SKM-1 treated with dmso at 0.1 percent for 144 hours (cell line): ENCODE measurements at regions not wholly inside any gene's neighbourhood (a gene's known extent, or its start where the extent isn't known, plus 50 kb on each side); places are given as distances from the start of the nearest gene placed in this dataset.

ENCODE experiments used
- DNase-seq: peaks from one replicate; lab custom pipeline; 2025; ENCODE audit not compliant: unreplicated experiment; lab: John Stamatoyannopoulos, UW

DNA sequence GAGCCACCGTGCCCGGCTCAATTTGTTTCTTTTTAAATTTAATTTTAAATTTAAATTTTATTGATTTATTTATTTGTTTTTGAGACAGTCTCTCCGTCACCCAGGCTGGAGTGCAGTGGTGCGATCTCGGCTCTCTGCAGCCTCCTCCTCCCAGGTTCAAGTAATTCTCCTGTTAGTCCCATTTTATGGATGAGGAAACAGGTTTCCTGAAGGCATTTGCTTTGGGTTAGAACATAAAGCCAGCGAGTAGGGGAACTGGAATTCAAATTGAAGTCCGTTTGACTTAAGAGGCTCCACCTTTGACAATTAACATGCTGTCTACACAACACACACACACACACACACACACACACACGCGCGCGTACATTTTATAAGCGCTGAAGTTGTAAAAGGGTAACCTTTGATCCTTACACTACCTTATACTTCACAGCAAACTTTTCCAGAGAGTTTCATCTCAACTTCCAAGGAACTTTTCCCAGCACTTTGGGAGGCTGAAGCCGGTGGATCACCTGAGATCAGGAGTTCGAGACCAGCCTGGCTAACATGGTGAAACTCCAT lies 232.0 kb downstream of the BCAS1 start:
- DNase-seq: no peak

DNA sequence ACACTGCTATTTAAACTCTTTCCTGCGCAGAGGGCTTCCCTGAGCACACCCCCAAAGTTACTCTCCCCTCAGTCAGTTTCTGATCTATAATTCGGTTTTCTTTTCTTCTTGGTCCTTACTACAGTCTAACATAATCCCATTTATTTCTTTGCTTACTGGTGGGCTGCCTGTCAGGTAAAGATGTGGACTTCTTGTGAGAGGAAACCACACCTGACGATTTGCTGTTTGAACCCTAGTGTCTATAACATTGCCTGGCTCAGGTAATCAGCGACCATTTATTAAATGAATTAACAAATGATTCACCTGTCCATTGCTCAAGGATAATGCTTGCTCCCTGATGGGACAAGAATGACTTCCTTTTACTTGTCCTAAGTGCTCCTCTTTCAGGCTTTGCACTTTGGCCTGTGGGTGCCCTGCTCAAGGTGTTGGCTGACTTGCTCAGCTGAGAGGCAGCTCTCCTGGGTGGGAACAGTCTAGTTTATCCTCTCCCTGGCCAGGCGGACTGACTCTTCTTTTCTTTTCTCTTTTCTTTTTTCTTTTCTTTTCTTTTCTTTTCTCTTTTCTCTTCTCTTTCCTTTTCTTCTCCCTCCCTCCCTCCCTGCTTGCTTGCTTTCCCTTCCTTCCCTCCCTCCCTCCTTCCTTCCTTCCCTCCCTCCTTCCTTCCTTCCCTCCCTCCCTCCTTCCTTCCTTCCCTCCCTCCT lies 233.1 kb downstream of the BCAS1 start:
- DNase-seq: no peak

DNA sequence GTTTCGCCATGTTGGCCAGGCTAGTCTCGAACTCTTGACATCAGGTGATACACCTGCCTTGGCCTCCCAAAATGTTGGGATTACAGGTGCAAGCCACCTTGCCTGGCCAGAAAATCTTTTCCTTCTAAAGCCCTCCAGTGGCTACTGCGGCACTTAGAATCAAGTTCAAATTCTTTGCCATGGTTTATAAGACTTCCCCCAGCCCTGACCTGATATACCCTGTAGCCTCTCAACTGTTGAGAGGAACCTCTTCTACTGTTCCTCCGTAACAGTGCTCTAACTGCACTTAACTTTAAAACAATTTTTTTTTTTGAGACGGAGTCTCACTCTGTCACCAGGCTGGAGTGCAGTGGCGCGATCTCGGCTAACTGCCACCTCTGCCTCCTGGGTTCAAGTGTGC lies 235.6 kb downstream of the BCAS1 start:
- no peak for DNase-seq

DNA sequence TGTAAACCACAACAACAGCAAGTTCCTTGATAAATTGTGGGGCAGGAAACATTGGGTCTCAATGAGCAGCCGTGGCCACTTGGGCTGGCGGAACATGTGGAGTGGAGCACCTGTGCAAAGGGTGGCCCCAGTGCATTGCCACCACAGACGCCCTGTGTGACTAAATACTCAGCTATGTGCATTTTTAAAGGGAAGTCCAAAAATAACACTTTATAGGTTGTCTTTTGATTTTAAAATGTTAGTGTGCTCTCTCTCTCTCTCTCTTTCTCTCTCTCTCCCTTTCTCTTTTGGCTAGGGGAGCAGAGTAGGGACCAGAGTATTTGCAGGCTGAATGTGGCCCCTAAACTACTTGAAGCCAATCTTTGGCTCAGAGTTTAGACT lies 236.3 kb downstream of the BCAS1 start:
- DNase-seq: no peak

DNA sequence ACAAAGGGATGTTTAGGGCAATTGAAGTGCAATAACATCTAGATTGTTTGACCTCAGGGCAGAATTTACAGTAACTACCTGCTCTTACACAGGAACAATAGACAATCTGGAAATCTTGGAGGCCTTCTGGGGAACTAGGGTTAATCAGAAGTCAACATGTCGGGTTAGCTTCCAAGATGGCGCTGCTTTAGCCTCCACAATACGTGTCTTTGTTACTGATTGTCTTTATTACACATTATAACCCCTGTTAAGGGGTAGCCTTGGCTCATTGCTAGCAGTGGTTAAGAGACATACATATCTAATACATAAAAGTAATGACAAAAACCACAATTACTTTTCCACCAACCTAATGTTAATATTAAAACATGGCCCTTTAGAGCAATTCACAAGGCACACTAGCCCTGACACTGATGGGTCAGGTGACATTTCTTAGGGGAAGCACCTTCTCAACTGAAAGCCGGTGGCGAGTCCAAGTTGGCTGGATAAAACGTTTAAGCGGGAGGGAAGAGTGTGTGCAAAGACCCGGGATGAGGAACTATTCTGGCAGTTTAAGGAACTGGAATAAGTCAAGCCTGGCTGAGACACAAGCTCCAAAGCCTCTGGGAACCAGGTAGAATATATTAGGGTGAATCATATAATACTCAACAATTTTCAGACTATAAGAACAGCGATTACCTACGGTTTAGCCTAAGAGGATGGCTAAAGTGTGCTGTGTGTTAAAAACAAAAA lies 236.9 kb downstream of the BCAS1 start:
- no peak for DNase-seq

DNA sequence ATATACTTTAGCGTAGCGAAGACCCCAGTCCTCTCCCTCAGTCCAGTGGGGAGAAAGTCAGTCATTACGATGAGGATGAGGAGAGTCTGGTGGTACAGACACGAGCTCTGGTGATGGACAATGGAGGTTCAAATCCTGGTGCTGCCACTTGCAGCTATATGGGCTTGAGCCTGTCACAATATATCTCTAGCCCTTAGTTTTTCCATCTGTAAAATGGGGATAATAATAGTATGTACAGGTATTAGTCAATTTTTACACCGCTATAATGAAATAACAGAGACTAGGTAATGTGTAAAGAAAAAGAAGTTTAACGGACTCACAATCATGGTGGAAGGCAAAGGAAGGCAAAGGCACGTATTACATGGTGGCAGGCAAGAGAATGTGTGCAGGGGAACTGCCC lies 237.9 kb downstream of the BCAS1 start:
- DNase-seq: no peak

DNA sequence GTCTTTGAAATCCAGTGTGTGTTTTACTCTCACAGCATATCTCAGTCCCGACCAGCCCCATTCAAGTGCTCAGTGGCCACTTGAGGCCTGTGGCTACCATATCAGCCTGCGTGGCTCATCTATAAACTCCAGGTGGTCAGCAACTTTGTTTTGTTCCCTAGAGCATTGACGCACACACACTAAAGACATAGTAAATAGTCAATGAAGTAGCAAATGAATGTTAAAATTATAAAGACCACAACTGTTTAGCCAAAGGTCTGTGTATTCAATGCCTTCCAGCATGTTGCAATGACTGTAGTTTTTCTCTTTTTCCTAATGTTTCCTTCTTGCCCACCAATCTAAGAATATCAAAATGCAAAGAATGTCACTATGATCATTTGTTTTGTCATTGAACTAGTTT lies 238.2 kb upstream of the ZNF217 start:
- DNase-seq: no peak

DNA sequence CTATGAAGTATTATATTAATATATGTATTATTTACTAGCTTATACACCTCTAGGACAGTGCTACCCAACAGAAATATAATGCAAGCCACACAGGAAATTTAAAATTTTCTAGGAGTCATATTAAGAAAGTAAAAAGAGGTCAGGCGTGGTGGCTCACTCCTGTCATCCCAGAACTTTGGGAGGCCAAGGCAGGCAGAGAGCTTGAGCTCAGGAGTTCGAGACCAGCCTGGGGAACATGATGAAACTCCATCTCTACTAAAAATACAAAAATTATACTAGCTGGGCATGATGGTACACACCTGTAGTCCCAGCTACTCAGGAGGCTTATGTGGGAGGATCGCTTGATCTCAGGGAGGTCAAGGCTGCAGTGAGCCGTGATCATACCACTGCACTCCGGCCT lies 237.6 kb upstream of the ZNF217 start:
- no peak for DNase-seq

DNA sequence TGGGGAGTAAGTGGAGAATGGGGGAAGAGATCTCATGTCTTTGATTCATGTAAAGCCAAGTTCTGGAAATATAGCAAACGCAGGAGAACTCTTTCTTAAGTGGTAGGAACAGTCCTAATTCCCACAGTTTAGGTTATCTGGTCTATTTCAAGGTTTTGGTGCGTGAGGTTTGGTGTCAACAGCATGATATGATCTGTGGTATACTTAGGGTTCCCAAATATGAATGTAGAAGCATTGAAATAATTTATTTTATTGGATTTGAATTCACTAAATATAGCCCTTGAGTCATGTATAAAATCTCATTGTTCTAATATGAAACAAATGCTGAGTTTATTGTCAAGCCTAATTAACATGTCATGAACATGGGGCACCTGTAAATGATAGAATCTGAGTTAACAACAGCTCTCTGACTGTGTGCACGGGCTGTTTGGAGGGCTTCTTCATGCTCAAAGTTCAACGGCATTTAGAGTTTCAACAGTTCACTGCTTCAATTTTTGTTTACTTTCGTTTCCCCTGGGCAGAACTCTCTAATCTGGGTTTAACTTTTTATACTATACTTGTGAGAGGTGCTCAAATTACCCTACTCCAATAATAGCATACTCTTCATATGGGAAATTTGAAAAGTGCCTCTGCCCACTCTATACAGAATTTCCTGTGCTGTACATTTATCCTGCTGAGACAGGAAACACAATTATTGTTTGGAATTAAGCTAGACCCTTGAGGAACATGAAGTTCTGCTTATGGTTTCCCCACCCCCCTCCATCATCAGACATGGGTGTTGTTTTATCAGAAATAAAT lies 236.3 kb upstream of the ZNF217 start:
- DNase-seq: no peak

DNA sequence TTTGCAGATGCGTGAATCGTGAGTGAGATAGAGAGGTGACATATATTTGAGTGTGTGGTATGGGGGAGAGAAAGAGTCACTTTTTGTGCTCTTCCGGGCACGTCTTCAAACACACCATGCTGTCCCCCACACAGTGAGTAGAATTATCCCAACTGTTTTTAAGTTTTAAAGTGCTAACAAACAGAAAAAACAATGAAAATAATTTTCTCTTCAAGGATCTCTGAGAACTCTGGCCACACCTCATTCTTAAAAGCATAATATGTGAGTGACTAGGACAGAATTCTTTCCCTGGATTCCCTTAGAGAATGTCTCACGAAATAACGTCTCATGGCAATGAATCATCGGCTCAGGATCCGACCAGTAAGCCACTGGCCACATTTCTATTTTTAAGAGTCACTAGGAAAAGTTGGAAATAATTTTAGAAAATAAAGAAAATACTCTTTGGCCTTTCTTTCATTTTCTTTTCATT lies 235.7 kb upstream of the ZNF217 start:
- no peak for DNase-seq

DNA sequence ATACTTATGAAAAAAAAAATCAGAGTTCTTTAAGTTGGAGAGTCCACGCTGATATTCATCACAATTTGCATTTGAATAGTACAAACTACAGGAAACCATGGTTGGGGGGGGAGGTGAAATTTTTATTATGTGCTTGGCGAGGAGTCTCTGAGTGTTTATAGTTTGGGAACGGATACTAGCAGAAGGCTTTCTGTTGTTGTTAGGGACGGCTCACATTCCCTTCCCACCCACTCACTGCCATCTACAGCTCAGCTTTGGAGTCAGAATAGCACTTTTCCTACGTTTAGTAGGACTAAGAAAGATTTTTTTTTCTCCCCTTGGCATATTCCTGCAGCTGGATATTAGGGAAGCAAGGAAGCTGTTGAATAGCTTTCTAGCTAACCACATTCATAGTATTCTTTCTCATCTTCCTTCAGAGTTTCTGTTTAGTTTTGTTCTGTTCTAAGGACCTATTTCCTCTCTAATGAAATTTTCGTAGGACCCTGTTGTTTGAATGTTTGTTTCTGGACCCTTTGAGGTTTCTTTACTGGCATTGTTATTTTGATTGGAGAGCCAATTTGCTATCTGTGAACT lies 235.1 kb upstream of the ZNF217 start:
- DNase-seq: no peak

DNA sequence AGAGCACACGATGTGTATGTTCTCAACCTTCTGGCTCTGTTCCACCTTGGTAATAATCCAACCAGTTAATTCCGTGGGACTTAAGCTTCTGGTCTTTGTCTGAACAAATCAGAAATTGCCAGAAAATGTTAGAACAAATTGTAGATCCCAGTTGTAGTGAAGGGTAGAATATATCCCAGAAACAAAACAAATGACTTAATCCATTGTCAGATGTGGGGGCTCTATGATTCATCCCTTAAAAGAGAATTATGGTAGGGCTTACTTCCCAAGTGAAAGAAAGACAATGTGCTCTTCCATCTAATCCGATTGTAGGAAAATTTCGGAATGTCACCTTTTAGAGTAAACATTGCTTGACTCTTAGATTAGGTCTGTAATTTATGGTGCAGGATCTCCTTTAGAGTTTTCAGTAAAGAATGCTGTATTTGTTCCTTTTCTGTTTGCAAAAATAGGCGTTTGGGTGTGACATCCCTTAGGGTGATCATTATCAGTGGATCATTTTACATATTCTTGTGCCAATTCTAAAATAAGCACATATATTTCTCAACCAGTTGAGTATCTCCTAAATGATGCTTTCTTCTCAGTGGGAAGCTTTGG lies 234.5 kb upstream of the ZNF217 start:
- no peak for DNase-seq

DNA sequence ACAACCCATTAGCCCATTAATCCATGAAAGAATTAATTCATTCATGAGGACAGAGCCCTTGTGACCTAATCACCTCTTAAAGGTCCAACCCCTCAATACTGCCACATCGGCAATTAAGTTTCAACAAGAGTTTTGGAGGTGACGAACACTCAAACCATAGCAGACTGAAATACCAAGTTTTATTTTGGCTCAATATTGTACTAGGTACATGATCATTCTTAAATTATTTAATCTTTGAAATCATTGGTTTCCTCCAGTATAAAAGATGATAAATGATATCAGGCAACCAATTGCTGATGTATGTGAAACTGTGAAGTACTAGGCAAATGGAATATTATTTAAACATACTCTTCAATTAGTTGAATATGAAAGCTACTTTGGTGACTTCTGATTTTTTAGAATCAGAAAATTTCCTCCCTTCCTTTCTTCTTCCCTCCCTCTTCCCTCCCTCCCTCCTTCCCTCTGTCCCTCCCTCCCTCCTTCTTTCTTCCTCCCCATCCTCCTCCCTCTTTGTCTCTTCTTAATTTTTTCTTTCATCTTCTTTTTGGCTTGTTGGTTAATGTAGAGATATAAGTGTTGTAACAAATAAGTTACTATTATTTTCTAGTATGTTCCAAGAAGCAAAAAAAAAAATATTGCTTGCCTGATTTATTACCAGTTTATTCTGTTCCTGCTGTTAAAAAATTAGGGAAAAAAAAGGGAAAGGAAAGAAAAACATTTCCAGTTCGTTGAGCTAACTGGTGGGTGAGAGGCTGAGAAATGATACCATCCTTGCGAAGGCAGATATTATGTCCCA lies 233.9 kb upstream of the ZNF217 start:
- no peak for DNase-seq

DNA sequence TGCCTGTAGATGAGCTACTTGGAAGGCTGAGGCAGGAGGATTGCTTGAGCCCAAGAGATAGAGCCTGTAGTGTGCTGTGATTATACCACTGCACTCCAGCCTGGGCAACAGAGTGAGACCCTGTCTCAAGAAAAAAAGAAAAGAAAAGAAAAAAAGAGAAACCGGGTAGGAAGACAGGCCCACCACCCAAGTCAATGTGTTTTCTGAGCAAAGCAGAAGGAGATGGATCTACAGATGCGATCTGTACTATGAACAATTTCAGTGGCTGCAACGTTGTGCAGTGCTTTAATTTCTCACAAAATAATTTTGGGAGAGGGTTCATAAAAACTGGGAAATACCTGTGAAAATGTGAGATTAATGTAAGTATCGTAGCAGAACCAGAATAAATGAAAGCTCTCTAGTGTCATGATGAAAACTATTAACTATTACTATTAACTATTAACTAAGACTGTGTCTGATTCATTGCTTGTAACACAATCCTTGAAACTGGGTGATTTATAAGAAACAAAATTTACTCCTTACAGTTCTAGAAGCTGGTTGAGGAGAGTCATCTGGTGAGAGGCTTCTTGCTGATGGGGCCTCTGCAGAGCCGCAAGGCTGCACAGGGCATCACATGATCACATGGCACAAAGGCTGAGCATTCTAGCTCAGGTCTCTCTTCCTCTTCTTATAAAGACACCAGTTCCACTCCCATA lies 233.1 kb upstream of the ZNF217 start:
- no peak for DNase-seq

DNA sequence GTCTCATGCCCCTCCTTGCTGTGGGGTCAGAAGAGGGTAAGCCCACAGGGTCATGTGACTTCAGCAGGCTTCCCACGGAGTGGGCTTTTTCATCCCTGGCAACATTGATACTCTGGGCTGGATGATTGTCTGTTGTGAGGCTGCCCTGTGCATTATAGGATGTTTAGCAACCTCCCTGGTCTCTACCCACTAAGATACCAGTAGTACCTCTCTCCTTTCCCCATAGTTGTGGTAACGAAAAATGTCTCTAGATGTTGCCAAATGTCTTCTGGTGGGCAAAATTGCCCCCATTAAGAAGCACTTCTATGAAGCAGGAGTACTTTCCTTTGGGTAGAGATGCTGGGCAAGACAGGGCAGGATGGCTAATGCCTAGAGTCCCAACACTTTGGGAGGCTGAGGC lies 232.5 kb upstream of the ZNF217 start:
- DNase-seq: no peak

DNA sequence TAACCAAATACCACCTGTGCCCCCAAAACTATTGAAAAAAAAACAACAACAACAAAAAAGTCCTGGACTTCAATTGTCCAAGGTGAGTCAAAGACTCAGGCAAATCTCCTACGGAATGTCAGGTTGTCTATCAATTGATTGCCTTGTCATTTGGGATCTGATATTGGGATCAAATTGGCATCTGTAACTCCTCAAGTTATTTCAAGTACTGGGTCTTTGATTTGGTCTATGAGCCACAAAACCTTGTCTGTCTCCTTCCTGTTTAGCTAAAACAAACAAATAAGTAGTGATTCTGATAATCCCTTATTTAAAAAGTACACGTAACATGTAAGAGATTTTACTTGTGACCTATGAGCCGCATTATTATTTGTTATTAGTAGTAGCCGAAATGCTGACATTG lies 231.6 kb upstream of the ZNF217 start:
- no peak for DNase-seq

DNA sequence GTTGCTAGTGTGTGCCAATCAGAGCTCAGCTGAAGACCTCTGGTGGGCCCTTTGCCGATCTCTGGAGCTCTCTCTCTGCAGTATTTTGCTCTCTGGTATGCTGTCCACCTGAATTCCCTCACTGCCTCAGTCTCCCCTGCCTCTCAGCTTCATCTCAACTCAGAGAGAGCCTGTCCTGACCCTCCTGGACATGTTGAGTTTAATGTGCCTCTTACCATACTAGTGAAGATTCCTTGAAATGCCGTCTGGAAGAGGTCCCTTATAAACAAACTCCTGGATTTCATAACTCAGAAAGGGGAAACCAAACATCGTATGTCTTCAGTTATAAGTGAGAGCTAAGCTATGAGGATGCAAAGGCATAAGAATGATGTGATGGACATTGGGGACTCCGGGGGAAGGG lies 231.1 kb upstream of the ZNF217 start:
- no peak for DNase-seq

DNA sequence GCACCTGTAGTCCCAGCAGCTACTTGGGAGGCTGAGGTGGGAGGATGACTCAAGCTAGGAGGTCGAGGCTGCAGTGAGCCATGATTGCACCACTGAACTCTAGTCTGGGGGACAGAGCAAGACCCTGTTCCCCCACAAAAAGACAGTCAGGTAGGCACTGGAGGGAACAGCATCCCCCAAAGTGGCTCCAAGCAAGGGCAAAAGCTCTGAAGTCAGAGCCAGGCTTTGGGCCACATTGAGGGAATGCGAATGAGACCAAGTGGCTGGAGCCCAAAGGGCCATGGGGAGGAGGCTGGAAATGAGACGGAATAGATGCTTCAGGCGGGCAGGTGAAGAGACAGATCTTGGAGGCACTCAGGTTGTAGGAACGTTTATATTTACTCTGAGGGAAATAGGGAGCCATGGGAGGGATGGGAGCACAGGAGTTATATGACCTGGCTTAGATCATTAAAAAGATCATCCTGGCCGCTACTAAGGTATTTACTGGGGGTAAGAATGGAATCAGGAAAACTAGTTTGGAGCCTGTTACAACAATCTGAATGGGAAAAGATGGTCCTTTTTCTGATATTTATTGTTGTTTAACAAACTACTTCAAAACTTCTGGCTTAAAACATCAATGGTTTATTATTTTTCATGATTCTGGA lies 229.6 kb upstream of the ZNF217 start:
- no peak for DNase-seq

DNA sequence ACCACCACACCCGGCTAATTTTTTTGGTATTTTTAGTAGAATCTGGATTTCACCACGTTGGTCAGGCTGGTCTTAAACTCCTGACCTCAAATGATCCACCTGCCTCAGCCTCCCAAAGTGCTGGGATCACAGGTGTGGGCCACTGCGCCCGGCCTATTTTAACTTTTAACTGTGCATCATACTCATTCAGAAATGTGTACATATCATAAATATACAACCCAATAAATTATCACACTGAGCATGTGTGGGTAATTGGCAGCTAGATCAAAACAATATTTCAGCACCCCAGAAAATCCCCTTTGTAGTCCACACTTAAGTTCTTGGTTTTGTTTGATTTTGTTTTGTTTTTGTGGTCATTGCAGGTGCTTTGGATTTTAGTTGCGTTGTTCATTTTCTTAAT lies 228.9 kb upstream of the ZNF217 start:
- no peak for DNase-seq
